Skeletal muscle cell (primary cell): ENCODE measurements at regions not wholly inside any gene's neighbourhood (a gene's known extent, or its start where the extent isn't known, plus 50 kb on each side); places are given as distances from the start of the nearest gene placed in this dataset.
"Not testable (repeated sequence)": the region's sequence is repeated elsewhere in the genome, so short reads cannot be mapped to it uniquely, and the experiment has no call there.

ENCODE experiments used
- DNase-seq: peaks from one replicate; pipeline ENCODE4 v3.0.0-alpha.2; 2010; ENCODE audit warnings: low read depth
- H3K4me3 ChIP-seq: 2 replicates; pipeline ENCODE4 v1.5.1; 2011; ENCODE audit warnings: low read depth, mild to moderate bottlenecking, control low read depth, low read length, moderate library complexity

- H3K4me3 ChIP-seq = no peak overlapping the region
- no peak for DNase-seq
Observed at GRCh38 chr10:2212244-2212834, 475.0 kb upstream of the ADARB2 start.

GRCh38 chr10:2210088-2210487, 472.8 kb upstream of the ADARB2 start:
- H3K4me3 ChIP-seq = no peak overlapping the region
- no peak for DNase-seq

DNA sequence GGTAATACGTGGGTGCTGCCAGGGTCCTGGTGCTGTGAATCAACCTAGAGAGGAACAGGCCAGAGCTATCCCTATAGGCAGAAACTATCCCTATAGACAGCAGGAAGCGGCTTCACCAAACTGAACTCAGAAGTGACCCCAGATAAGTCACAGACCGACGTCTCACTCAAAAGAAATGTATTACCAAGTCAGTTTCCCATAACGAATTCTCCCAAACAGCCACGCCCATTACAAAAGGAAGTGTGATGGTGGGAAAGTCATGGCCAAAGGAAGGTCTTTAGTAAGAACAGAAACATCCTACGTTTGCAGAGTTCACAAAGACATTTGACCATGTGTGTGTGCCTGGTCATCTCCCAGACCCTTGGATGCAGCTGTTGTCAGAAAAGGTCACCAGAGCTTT, 470.8 kb upstream of the ADARB2 start:
- DNase-seq = no peak
- no peak overlapping the region for H3K4me3 ChIP-seq

DNA sequence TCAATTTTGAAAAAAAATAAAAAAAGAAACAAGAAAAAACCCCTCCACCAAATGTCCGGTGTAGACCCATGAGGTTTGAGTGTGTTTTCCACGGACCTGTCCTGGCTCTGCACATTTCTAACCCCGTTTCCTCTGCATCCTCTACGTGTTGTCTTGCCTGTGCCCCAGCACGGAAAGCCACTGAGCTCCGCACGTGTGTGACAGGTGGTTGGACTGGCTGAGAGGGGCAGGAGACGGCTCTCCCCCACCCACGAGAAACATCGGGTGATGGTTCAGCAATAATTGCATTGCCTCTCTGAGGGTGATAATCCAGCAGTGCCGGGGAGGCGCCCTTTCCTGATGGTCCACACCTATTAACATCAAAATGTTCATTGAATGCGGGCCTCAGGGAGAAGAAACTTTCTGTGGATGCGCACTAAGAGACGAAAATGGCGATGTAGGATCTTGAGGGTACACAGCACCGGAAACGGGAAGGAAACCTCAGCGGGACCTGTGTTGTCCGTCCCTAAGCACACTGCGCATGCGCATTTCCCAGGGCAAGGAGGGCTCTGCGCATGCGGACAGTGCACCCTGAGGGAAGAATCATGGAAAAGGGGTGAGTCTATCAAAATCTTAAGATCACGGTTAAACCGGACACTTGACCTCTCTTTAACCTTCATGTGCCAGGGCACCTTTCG, 470.1 kb upstream of the ADARB2 start:
- no peak for DNase-seq
- H3K4me3 ChIP-seq = no peak overlapping the region

DNA sequence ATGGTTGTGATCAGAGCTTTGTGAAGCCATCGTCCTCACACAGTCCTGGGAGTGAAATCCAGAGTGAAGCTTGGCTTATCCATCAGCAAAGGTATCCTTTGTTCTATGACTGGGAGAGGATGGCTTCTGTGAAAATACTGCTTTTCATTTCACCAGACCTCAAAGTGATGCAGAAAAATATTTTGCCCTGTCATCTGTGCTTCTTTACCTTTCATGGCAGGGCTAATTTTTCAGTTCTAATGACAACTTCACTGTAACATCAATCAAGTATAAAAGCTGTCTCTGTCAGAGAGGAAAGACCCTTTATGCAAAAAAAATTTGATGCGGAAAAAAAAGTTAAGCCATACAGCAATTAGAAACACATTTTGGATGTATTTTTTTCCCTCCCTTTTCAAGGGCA, 468.1 kb upstream of the ADARB2 start:
- no peak overlapping the region for H3K4me3 ChIP-seq
- DNase-seq = no peak

DNA sequence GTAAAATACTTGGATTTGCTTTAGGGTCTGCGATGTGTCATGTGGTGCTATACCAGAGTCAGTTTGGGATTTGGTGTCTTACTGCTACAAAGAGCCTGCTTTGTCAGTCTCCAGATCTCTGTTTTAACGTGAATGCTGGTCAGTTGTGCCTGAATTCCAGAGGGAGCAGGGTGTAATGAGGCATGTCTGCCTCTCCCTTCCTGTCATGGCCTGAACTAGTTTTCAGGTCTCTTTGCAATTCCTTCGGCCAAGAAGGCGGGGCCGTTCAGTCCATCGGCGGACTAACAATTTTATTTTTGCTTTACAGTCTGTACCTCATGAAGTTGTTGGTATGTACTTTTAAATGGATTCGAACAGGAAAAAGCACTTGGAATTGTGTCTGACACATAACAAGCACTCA, 465.1 kb upstream of the ADARB2 start:
- DNase-seq = no peak
- no peak overlapping the region for H3K4me3 ChIP-seq

GRCh38 chr10:2201534-2202099, 464.3 kb upstream of the ADARB2 start:
- DNase-seq = no peak
- no peak overlapping the region for H3K4me3 ChIP-seq

GRCh38 chr10:2197663-2198062, 460.3 kb upstream of the ADARB2 start:
- no peak overlapping the region for H3K4me3 ChIP-seq
- DNase-seq = no peak

DNA sequence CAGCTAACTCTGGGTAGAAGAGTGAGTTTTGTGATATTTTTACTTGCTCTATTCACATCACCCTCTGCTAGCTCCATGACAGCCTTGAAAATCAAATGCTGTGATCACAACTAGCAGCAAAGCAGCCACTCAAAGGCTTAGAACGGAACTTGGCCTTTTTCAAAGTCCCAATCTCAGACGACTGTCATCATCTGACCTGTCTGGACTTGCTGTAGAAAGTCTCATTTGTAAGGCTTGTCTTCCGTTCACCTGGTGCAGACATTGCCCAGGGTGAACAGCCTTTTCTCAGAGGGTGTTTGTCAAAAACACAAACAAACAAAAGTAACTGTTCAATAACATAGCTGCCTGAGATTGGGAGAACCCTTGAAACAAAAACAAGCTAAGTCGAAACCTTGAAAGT, 458.9 kb upstream of the ADARB2 start:
- DNase-seq = no peak
- H3K4me3 ChIP-seq = no peak overlapping the region

GRCh38 chr10:2189356-2189755, 452.0 kb upstream of the ADARB2 start:
- H3K4me3 ChIP-seq, DNase-seq: not testable (repeated sequence)

DNA sequence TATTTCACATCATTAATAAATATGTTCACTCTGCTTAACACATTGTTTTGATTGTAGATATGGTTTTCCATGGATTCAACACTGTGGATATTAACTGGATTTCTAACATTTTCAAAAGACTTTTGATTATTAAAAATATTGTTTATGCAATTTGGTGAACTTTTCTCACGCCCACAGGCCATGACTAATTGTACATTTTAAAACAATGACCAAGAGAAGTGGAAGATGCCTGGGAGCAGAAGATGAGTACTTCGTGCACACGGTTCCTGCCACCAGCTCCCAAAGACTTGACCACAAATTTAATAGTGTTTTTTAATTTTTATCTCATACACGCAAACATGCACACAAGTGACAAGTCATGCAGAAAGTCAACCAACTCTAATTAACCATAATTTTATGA, 451.0 kb upstream of the ADARB2 start:
- DNase-seq = no peak
- no peak overlapping the region for H3K4me3 ChIP-seq

DNA sequence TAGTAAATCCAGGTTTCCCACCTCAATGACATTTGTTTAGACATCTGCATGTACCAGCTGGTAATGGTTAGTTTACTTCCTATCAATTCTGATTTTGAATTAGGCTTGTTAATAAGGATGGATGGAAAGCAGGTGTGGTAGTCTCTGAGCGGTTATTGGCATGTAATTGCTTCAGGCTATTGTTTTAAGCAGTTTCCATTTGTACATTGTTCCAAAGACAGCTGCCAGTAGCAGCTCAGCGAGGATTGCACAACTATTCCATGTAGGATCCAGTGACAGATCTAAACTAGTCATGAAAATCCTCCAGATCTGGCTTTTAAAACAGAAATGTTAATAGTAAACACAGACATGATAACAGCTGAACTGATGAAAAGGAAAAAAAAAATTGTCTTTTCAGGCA, 436.0 kb upstream of the ADARB2 start:
- no peak for DNase-seq
- H3K4me3 ChIP-seq = no peak overlapping the region

DNA sequence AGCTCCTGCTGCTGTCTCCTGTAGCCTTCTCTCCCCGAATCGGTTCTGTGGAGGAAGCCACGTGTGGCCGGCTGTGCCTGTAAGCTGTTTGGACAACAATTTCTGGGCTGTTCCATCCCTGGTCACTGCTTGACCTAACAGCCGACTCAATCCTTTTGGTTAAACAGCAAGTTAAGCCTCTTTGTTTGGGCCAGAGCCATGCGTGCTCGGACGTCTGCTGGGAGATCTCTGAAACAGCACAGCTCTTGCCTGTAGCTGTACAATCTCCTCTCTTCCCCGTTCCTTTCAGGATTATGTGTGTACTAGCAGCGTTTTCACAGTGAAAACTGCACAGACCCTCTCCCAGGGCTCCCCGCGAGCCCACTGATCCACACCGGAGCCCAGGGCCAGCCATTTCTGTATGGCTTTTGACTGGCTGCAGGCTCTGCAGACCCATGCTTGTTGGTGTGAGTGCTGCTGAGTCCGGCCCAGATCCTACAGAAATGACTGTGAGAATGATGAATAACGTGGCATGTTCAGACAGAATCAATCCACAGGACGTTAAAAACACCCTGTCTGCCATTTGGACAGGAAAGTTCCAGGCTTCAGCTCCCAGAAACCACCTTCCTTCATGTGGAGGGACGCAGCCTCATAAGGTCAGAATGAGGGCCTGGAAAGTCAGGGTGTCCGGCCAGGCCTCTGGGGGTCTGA, 428.6 kb upstream of the ADARB2 start:
- no peak for DNase-seq
- H3K4me3 ChIP-seq = no peak overlapping the region

DNA sequence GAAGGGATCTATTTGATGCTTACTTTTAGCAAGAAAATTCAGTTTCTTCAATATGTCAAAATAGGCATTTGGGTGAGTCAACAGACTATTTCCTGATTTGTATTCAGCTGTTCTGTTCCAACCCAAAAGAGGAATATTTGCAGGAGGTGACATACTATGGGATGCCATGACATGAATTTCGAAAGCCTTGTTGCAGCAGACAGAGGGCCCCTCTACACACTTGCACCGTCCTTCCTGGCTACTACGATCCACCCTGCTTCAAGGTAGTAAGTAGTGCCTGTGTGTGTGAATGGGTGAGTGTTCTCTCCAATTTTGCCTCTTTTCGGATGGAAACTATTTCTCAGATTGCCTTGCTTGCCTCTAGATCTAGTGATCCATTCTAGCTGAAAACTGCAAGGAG, 413.0 kb upstream of the ADARB2 start:
- no peak for DNase-seq
- H3K4me3 ChIP-seq = no peak overlapping the region

GRCh38 chr10:2145926-2146478, 408.7 kb upstream of the ADARB2 start:
- no peak for DNase-seq
- H3K4me3 ChIP-seq = no peak overlapping the region

- no peak for DNase-seq
- no peak overlapping the region for H3K4me3 ChIP-seq
Observed at GRCh38 chr10:2145491-2145890, 408.2 kb upstream of the ADARB2 start.

DNA sequence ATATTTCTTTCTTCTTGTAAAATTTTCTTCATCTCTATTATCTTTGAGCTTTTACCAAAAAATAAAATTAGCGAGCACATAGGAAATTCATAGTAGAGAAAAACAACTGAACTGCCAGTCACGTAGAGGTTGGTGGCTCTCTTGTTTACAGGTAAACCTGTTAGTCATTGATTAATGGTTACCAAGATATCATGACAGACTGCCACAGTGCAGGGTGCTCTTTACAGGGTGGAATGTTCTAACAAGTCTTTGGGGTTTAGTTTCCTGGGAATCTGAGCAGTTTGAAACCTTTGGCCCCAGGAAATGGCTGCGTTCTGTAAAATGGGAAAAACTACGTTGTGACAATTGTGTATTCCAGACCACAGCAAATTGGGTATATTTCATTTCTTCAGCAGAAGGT, 407.3 kb upstream of the ADARB2 start:
- no peak for DNase-seq
- no peak overlapping the region for H3K4me3 ChIP-seq

DNA sequence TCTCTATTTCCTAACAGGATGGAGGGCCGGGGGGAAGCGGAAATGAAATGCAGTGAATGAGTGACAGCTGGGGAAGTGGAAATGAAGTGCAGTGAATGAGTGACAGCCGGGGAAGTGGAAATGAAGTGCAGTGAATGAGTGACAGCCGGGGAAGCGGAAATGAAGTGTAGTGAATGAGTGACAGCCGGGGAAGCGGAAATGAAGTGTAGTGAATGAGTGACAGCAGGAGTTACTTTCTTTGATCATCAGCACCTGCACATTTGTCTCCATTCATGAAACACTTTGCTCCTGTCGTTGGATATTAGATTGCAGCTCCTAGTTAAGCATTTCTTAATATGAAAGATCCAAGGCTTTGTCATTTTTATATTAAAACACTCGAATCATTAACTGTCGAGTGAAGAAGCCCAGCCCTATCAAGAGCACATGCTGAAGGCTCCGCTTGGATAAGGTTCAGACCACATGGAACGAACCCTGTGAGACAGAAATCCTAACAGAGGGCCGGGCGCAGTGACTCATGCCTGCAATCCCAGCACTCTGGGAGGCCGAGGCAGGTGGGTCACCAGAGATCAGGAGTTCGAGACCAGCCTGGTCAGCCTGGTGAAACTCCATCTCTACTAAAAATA, 406.0 kb upstream of the ADARB2 start:
- H3K4me3 ChIP-seq = no peak overlapping the region
- DNase-seq = no peak

- no peak overlapping the region for H3K4me3 ChIP-seq
- no peak for DNase-seq
Observed at GRCh38 chr10:2139746-2140145, 402.4 kb upstream of the ADARB2 start.

GRCh38 chr10:2137549-2138174, 400.3 kb upstream of the ADARB2 start:
- no peak for DNase-seq

More at GRCh38 chr10:2137549-2138174, 400.3 kb upstream of the ADARB2 start:
- H3K4me3 ChIP-seq = no peak overlapping the region
